ENCODE measurements at regions not wholly inside any gene's neighbourhood (a gene's known extent, or its start where the extent isn't known, plus 50 kb on each side); places are given as distances from the start of the nearest gene placed in this dataset.
"Not testable (repeated sequence)": the region's sequence is repeated elsewhere in the genome, so short reads cannot be mapped to it uniquely, and the experiment has no call there.

GRCh38 chr14:106606936-106607335 is 1080.6 kb downstream of the TMEM121 start:
- DNase-seq, result no peak

- no peak for DNase-seq
These were observed 1084.3 kb downstream of the TMEM121 start for GRCh38 chr14:106610691-106611090.

- no peak for DNase-seq
These were observed 1086.9 kb downstream of the TMEM121 start for GRCh38 chr14:106613256-106613655.

GRCh38 chr14:106618471-106618951 is 1092.1 kb downstream of the TMEM121 start:
- not testable (repeated sequence) for DNase-seq

- DNase-seq, result no peak
These were observed 1093.2 kb downstream of the TMEM121 start for GRCh38 chr14:106619606-106620005.

GRCh38 chr14:106620368-106620767 is 1094.0 kb downstream of the TMEM121 start:
- no peak for DNase-seq

- DNase-seq, result no peak
These were observed 1095.9 kb downstream of the TMEM121 start for GRCh38 chr14:106622200-106622745.

GRCh38 chr14:106625186-106625585 is 1098.8 kb downstream of the TMEM121 start:
- DNase-seq, result no peak

- not testable (repeated sequence) for DNase-seq
These were observed 1100.1 kb downstream of the TMEM121 start for GRCh38 chr14:106626469-106626868.

GRCh38 chr14:106626942-106627588 is 1100.7 kb downstream of the TMEM121 start:
- not testable (repeated sequence) for DNase-seq

GRCh38 chr14:106631879-106632278 is 1105.5 kb downstream of the TMEM121 start:
- no peak for DNase-seq

- no peak for DNase-seq
These were observed 1107.3 kb downstream of the TMEM121 start for GRCh38 chr14:106633721-106634120.

- DNase-seq, result no peak
These were observed 1109.2 kb downstream of the TMEM121 start for GRCh38 chr14:106635569-106635968.

- DNase-seq, result not testable (repeated sequence)
These were observed 1112.5 kb downstream of the TMEM121 start for GRCh38 chr14:106638786-106639452.

- no peak for DNase-seq
These were observed 1115.7 kb downstream of the TMEM121 start for GRCh38 chr14:106642090-106642489.

- DNase-seq, result not testable (repeated sequence)
These were observed 1116.6 kb downstream of the TMEM121 start for GRCh38 chr14:106642971-106643370.

- not testable (repeated sequence) for DNase-seq
These were observed 1122.5 kb downstream of the TMEM121 start for GRCh38 chr14:106648874-106649273.

- no peak for DNase-seq
These were observed 1124.6 kb downstream of the TMEM121 start for GRCh38 chr14:106651016-106651415.

GRCh38 chr14:106652494-106652893 is 1126.1 kb downstream of the TMEM121 start:
- DNase-seq, result no peak

GRCh38 chr14:106657460-106657859 is 1131.1 kb downstream of the TMEM121 start:
- no peak for DNase-seq

GRCh38 chr14:106658066-106658860 is 1131.9 kb downstream of the TMEM121 start:
- DNase-seq, result not testable (repeated sequence)

GRCh38 chr14:106661561-106661960 is 1135.2 kb downstream of the TMEM121 start:
- DNase-seq, result not testable (repeated sequence)

GRCh38 chr14:106662936-106663550 is 1136.7 kb downstream of the TMEM121 start:
- no peak for DNase-seq

Data from GF-D8 (cell line).